HL-60 (cell line): ENCODE measurements at regions not wholly inside any gene's neighbourhood (a gene's known extent, or its start where the extent isn't known, plus 50 kb on each side); places are given as distances from the start of the nearest gene placed in this dataset.

Source experiments
- DNase-seq, 2 experiments: peaks; one replicate each; pipeline ENCODE4 v3.0.0-alpha.2; 2010 to 2020; ENCODE audit warnings: low read depth in 1 of 2, low spot score in 1 of 2
- H3K27ac ChIP-seq: fragments of 250-450 bp; sonication (Bioruptor Pico); replicated peaks from 2 replicates; pipeline ENCODE4 v1.5.1; 2020; ENCODE audit warnings: mild to moderate bottlenecking, moderate library complexity
- H3K27me3 ChIP-seq: fragments of 250-450 bp; sonication (Bioruptor Pico); 2 replicates; pipeline ENCODE4 v1.5.1; 2021; ENCODE audit warnings: mild to moderate bottlenecking, moderate library complexity; ENCODE audit not compliant: insufficient read depth, poor library complexity, severe bottlenecking
- H3K4me3 ChIP-seq: replicated peaks from 2 replicates; pipeline ENCODE4 v1.5.1; 2011; ENCODE audit warnings: mild to moderate bottlenecking, control low read depth, low read length; ENCODE audit not compliant: insufficient read depth
- CTCF ChIP-seq: IDR thresholded peaks from one replicate; pipeline ENCODE4 v1.5.1; 2011; ENCODE audit warnings: low read length, control low read depth, inconsistent platforms; ENCODE audit not compliant: insufficient read depth
- GABPA ChIP-seq: IDR thresholded peaks from 2 replicates; pipeline ENCODE4 v1.6.1; 2012; ENCODE audit warnings: low read depth
- POLR2AphosphoS5 ChIP-seq: IDR thresholded peaks from 2 replicates; pipeline ENCODE4 v1.6.1; 2012; ENCODE audit warnings: low read depth
- SPI1 ChIP-seq: IDR thresholded peaks from 2 replicates; pipeline ENCODE4 v1.6.1; 2012; ENCODE audit warnings: low read depth, mild to moderate bottlenecking, borderline replicate concordance
- TF ChIP-seq, protein P1 (sequence below): IDR thresholded peaks from 2 replicates; pipeline ENCODE4 v1.6.1; 2012; ENCODE audit warnings: low read depth; ENCODE audit not compliant: insufficient replicate concordance

GRCh38 chr20:58566981-58567380, 51.8 kb upstream of the APCDD1L start:
- no peak for DNase-seq
- Histone ChIP-seq H3K27me3 (peaks cover 4% of the 10 kb centered on the region), H3K27ac (no peak overlapping the region), H3K4me3 (no peak overlapping the region)
- no peak for TF ChIP-seq GABPA
- no peak for TF ChIP-seq CTCF
- no peak for TF ChIP-seq POLR2AphosphoS5
- TF ChIP-seq, protein P1, sequence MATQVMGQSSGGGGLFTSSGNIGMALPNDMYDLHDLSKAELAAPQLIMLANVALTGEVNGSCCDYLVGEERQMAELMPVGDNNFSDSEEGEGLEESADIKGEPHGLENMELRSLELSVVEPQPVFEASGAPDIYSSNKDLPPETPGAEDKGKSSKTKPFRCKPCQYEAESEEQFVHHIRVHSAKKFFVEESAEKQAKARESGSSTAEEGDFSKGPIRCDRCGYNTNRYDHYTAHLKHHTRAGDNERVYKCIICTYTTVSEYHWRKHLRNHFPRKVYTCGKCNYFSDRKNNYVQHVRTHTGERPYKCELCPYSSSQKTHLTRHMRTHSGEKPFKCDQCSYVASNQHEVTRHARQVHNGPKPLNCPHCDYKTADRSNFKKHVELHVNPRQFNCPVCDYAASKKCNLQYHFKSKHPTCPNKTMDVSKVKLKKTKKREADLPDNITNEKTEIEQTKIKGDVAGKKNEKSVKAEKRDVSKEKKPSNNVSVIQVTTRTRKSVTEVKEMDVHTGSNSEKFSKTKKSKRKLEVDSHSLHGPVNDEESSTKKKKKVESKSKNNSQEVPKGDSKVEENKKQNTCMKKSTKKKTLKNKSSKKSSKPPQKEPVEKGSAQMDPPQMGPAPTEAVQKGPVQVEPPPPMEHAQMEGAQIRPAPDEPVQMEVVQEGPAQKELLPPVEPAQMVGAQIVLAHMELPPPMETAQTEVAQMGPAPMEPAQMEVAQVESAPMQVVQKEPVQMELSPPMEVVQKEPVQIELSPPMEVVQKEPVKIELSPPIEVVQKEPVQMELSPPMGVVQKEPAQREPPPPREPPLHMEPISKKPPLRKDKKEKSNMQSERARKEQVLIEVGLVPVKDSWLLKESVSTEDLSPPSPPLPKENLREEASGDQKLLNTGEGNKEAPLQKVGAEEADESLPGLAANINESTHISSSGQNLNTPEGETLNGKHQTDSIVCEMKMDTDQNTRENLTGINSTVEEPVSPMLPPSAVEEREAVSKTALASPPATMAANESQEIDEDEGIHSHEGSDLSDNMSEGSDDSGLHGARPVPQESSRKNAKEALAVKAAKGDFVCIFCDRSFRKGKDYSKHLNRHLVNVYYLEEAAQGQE: no peak
- no peak for TF ChIP-seq SPI1

DNA sequence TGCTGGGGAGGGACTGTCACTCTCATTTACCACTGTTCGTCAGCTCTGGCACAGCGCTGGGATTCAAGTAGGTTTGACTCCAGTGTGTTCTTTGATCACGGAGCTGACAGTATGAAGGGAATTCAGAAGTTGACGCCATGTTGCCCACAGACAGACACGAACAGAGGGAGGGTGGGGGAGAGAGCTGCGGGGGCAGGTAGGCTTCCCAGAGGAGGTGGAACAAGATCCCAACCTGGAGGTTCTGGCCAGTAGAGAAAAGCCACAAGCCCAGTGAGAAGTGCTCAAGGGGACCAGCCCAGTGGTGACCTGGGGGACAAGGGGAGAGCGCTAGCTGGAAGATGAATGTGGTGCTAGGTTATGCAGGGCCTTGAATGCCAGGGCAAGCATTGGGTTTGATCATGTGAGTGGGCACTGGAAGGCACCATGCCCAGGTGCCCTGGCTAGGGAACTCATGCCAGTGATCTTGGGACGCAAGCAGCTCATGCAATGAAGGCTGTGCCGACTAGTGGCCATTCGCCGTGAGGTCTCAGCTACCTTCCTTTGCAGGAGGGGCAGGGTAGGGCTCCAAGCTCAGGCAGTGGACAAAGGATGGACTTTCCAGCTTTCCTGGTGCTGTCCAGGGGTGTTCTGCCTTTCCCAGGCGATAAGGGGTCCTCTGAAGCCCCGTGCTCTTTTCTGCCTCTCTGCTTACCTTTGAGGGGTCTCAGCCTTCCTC, 50.4 kb upstream of the APCDD1L start:
- no peak for DNase-seq
- H3K4me3 ChIP-seq: no peak overlapping the region
- no peaks in the 10 kb centered on the region for H3K27me3 ChIP-seq
- no peak overlapping the region for H3K27ac ChIP-seq
- no peak for TF ChIP-seq GABPA
- TF ChIP-seq, protein P1: no peak
- no peak for TF ChIP-seq POLR2AphosphoS5
- TF ChIP-seq SPI1: no peak
- TF ChIP-seq CTCF: no peak
